GM21367 (cell line): ENCODE measurements at regions not wholly inside any gene's neighbourhood (a gene's known extent, or its start where the extent isn't known, plus 50 kb on each side); places are given as distances from the start of the nearest gene placed in this dataset.

Experiments used
- ATAC-seq: cut with Tn5 transposase; IDR thresholded peaks from one replicate; pipeline ENCODE4 v1.9.1; 2021; ENCODE audit not compliant: unreplicated experiment

DNA sequence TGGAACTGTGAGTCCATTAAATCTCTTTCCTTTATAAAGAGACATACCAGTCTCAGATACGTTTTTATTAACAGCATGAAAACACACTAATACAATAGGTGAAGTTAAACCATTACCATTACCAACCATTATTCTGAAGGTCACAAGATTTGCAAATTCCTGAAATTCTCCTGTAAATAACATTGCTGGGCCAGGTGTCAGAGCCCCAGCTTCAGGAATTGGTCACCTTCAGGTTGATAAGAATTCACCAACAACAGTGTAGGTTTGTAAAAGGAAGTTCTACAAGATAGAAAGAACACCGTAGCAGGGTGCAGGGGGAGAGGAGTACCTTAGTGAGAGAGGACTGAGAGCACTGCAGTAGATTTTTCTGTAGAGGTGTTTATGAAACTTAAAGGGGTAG is 644.3 kb downstream of the CDY2B start:
- ATAC-seq, result no peak

DNA sequence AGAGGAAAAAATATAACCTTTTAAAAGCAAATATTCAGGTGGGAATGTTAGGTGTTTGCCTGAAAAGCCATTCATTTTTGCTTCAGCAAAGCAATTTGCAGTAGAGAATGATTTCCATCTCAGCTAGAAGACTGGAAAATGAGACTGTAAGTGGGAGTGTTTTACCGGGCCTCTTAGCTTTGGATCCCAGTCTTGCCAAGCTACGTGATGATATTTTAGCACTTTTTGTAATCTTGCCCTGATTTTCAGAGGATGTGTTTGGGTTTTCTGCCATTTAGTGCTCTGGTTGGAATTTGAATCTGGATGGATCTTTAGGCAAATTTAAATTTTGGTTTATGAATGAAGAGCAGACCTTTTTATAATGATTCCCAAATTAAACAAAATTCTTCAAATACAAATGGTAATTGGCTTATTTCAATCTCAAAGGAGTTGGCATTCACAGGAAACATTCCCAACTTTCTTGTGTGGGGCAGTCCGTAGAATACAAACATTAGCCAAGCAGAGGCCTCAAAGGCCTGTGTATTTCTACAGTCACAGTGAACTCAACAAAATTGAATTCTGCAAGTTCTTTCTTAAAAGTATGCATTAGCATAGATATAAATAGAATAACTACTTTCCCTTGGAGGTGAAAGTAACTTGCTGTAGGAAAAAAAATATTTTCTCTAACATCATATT is 646.4 kb downstream of the CDY2B start:
- ATAC-seq, result no peak

DNA sequence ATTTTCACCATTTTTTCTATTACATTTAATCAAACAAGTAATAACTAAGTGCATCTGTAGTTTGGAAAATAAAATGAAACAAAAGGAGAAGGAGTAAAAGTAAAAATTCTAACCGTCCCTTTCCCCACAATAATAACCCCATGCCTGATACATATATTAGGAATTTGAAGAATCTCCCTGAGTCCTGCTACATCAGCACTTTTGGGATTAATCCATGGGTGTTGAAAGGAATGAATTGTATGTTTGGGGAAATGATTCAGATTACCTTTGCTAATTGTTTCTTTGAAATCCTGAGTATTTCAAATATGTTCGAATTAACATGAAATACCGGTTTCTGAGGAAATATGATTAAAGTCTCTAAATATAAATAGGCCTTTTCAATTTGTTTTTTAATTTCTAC is 648.0 kb downstream of the CDY2B start:
- ATAC-seq, result no peak

DNA sequence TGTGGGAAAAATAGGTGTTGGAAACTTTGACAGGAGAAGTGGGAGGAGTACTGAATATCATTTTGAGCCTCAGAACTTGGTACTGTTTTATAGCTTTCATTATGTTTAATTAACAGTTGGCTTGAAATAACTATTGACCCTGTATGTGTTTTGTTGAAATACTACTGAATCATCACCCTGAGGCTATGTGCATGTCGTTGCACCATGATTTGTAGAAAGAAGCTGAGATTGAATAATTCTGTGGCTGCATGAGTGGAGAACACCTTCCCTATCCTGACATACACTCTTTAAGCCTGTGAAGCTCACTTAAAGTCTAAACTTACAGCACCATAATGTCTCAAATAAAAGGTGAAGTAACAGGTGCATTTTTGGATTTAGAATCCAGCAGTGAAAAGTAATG is 656.5 kb downstream of the CDY2B start:
- no peak for ATAC-seq

DNA sequence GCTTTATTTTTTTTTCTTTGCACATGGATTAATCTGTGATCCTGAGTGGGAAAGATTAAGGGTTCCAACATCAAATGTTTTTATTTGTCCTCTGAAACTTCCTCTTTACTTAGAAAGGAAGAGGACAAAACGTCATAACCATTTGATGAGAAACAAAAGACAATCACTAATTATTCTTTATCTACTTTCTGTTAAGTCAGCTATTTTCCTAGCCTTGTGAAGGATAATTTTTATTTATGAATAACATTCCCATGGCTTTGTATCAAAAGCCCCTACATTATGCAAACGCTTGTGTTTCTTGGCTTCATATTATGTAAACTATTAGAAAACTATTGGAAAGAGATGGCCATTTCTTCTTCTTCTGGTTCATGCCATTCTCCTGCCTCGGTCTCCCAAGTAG is 677.6 kb downstream of the CDY2B start:
- ATAC-seq, result no peak

DNA sequence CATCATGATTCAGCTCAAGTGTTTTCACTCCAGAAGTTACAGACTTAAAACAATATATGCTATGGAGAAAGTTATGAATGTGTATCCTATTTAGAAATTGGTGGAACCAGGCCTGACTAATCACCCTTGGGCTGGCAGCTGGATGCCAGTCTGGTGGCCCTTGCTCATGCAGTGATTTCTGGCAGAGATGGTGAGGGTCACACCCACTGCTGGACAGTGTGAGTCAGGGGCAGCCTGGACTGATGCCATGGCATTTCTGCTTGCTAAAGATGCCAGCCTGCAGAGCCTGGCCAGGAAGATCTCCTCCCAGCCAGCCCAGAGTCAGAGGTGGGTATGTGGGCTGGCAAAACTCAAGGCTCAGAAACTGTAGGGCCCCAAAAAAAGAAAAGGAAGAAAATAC is 695.7 kb downstream of the CDY2B start:
- no peak for ATAC-seq

DNA sequence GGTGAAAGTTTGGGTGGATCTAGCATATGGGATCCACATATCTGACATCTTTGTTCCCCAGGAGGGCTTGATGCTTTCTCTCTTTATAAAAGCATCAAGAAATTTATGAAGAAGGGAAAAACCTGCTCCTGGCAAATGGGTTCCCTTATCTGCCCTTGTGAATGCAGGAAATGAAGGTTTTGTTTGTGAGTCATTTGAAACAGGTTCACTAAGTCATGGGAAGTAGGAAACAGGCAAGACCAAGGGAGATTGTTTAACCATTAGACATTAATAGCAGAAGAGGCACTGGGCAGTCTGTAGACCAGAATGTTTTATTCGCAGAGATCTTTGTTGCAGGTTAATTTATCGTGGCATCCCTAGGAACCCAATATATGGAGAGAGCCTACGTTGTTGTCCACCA is 713.1 kb downstream of the CDY2B start:
- ATAC-seq, result no peak

DNA sequence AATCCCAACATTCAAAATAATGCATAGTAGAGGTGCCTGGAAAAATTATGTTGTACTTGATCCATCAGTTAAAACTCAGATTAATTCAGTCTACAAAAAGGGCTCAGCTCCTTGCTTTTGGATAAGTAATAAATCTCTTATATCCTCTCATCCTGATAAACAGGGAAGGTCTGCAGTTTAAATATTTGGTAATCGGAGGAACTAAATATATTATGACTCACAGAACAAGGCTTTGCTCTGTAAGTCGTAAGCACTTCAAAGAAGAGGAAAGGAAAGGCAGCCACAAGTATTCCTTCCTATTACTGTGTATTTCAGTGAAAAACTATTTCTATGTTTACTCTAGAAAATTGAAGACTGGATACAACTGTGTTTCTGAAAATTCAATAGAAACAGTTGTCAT is 757.9 kb downstream of the CDY2B start:
- ATAC-seq, result no peak

DNA sequence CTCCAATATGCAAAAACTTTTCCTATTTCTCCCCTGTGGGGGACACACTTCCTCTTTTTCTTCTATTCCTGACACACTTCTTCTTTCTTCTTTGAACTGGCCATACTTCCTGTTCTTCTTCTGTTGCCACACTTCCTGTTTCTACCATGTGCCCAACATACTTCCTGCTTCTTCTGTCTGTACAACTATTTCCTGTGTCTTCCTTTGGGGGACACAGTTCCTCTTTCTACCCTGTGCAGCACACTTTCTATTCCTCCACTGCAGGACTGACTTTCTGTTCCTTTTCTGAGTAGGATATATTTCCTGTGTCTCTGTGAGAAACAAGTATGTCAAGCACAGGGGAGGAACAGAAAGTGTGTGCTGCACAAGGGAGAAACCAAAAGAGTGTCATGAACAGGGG is 794.7 kb downstream of the CDY2B start:
- ATAC-seq, result no peak

DNA sequence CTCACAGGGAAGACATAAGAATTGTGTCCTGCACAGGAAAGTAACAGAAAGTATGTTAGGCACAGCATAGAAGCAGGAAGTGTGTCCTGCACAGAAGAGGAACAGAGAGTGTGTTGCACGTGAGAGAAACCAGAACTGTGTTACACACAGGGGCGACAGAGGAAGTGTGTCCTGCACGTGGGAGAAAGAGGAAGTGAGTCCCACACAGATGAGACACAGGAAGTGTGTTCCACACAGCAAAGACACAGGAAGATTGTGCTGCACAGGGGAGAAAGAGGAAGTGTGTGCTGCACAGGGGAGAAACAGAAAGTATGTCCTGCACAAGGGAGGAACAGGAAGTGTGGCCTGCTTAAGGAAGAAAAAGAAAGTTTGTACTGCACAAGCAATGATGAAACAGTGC is 800.1 kb downstream of the CDY2B start:
- no peak for ATAC-seq

DNA sequence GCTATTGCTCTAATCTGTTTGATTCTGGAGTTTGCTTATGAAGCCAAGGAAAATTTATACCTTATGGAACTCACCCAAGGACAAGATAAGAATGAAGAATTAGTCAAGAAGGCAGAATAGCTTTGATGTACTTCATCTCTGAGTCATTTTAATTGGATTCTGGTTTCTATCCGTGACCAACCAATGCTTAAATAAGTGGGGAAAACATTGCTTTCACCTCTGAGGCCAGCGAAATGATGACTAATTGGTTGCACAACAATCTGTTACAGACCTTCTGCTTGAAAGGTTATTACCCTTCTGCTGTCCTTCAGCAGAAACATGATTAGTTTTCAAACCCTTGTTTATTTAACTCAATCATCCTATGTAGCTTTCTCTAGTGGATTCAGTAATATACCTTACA is 812.7 kb downstream of the CDY2B start:
- ATAC-seq, result no peak

DNA sequence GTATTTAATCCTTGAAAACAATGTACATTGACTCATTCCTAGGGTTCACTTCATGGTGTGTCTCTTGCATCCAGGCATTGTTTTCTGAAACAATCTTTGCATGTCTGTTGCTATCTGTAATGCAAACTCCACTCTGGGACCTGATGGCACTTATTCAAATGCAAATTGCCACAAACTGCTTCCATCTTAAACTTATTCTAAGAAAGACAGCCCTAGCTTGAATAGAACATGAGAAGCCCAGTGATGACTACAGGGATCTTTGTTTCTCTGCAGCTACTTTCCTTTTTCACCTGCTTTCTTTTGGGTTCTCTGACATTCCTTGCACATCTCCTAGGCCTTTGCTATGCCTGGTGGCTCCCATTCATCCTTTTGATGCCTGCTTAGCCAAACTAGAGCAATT is 827.0 kb downstream of the CDY2B start:
- ATAC-seq, result no peak

DNA sequence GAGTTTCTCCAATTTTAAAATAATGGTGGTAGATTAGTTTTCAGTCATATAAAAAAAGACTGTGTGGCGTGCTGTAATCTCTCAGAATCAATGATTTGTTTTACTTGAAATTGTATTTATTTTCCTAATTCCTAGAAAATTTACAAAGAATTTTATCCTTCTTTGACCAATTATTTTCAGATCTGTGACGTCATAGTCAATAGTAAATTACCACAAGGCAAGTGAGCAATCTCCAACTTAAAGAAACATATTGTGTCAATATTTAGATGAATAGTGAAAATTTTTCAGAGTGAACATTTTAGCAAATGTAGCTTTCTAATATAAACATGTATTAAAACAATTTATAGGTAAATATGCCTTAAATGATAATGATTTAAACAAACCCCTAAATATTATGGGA is 829.6 kb downstream of the CDY2B start:
- ATAC-seq, result no peak

DNA sequence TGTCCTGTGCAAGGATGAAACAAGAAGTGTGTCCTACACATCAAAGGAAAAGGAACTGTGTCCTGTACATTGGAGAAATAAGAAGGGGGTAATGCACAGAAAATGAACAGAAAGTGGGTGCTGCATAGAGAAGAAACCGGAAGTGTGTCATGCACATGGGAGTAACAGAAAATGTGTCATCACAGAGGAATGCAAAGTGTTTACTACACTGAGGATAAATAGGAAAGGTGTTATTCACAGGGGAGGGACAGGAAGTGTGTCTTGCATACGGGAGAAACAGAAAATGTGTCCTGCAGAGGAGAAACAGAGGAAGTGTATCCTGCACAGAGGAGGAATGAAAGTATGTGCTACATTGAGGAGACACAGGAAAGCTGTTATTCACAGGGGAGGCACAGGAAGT is 834.9 kb downstream of the CDY2B start:
- no peak for ATAC-seq

DNA sequence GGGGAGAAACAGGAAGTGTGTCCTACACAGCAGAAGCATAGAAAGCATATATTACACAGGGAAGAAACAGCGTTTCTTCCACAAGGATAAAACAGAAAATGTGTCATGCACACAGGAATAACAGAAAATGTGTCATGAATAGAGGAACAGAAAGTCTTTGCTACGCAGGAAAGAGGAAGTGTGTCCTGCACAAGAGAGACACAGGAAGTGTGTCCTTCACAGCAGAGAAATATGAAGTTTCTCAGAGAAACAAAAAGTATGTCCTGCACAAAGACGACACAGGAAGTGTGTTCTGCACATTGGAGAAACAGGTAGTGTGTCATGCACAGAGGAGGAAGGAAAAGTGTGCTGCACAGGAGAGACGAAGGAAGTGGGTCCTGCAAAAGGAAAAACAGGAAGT is 835.3 kb downstream of the CDY2B start:
- ATAC-seq, result no peak

DNA sequence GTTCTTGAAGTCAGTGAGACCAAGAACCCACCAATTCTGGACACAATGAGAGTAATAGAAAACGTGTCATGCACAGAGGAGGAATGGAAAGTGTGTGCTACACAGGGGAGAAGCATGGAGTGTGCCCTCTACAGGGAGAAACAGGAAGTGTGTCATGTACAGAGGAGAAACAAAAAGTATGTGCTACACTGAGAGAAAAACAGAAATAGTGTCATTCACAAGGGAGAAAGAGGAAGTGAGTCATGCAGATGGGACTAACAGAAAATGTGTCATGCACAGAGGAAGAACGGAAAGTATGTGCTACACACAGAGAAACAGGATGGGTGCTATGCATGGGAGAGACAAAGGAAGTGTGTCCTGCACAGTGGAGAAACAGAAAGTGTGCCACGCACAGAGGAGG is 835.7 kb downstream of the CDY2B start:
- ATAC-seq, result no peak

DNA sequence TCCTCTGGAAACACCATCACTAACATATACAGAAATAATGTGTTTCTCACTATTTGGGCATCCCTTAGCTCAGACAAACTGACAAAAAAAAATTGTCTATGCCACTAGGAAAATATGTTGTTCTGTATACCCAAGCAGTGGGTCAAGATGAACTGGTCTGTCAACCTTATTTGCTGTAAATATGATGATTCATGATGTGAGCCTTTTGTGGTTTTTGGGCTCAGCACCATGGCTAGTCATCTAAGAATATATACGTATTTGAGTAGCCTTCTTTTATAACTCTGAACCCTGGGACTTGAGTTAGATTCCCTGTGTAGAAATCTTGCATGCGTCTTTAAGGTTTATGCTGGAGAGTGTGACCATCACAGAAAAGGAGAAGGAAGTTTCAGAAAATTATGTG is 841.6 kb downstream of the CDY2B start:
- ATAC-seq, result no peak

DNA sequence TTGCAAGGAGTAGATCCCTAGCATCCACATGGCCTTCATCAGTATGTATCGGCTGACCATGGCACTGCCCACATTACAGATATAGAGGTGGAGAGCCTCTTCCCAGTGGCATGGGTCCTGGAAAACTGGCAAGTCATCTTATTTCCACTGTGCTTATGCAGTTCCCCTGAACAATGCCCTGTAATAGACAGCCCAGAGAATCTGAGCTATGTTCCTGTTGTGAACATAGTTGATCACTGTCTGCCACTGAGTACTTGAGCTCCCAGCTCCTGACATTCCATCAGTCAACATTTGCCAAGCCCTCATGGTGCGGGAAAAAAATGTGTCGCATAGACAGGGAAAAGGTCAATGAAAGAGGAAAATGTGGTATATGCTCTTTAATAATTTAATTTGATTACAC is 861.9 kb downstream of the CDY2B start:
- ATAC-seq, result no peak

DNA sequence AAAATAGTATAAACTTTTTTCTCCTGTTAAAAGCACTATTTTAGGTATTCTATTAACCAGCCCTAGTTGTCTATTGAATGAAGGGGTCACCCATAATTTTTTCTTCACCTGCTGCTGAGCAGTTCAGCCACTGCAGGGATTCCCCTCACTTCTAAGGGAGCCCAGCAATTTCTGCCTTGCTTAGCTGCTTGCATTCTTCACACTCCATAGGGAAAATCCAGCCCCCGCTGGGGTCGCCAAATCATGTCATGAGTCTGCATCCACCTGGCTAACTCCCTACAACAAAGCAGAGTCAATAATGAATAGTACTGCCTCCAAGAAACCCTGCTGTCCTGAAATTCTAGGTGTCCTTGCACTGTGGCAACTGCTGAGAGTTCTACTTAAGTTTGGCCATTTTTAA is 886.5 kb downstream of the CDY2B start:
- ATAC-seq, result no peak

DNA sequence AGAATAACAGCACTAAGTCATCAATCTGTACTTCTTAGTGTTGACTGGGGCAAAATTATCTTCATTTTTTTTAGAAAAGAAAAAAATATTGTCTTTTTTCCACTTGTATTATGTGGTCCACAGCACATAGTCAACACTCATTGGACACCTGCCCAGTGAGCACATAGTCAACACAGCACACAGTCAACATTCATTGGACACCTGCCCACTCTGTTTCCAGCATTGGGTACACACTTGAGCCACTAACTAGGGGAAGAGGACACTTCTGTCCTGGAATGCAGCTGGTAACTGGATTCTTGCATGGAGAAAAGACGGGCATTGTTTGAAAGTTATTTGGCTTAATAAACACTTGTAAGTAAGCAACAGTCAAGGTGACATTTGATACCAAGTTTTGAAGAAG is 898.2 kb downstream of the CDY2B start:
- ATAC-seq, result no peak

DNA sequence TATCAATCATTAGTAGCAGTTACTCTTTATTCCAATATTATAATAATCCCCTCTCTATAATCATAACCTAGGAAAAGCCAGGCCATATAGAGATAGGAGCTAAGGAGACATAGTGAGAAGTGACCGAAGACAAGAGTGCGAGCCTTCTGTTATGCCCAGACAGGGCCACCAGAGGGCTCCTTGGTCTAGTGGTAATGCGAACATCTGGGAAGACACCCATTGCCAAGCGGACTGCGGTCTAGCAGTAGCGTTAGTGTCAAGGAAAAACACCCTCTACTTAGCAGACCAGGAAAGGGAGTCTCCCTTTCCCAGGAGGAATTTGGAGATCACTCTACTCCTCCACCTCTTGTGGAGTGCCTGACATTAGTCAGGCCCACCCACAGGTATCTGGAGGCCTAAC is 920.9 kb downstream of the CDY2B start:
- no peak for ATAC-seq

DNA sequence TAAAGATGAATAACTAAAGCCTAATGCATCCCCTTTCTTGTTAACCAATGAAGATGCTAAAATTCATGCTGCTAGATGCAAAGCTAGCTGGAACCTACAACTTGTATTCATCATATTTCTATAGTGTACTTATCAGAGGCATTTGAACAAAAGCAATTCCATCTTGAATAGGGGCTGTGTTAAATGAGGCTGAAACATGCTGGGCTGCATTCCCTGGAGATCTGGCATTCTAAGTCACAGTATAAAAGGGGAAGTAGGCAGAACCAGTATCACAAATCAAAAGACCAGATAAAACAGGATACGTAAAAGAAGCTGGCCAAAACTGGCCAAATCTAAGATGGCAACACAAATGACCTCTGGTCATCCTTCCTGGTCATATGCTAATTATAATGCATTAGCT is 932.8 kb downstream of the CDY2B start:
- ATAC-seq, result no peak
